ENCODE measurements at regions not wholly inside any gene's neighbourhood (a gene's known extent, or its start where the extent isn't known, plus 50 kb on each side); places are given as distances from the start of the nearest gene placed in this dataset.
"Not testable (repeated sequence)": the region's sequence is repeated elsewhere in the genome, so short reads cannot be mapped to it uniquely, and the experiment has no call there.

DNA sequence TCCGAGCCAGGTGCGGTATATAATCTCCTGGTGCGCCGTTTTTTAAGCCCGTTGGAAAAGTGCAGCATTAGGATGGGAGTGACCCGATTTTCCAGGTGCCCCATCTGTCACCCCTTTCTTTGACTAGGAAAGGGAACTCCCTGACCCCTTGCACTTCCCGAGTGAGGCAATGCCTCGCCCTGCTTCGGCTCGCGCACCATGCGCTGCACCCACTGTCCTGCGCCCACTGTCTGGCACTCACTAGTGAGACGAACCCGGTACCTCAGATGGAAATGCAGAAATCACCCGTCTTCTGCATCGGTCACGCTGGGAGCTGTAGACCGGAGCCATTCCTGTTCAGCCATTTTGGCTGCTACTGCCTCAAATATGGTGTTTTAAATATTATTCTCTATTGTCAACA lies 198.0 kb downstream of the MEIS1 start:
- not testable (repeated sequence) for DNase-seq

GRCh38 chr2:66633631-66634030 lies 198.7 kb downstream of the MEIS1 start:
- DNase-seq, result no peak

DNA sequence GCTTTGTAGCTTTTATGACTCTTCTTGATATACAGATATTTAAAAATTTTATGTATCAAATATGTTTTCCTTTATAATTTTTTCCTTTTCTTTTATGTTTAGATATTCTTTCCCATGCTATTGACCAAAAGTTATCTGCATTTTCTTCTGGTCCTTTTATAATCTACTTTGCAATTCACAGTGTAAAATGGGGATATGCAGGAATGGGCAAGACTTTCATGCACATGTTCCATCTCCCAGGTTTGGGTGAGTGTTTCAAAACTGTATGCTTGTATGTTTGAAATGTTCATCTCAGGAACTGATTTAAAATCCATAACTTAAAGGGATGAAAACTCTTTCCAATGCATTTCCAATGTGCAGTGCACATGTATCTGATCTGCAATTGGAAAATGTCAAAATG lies 199.9 kb downstream of the MEIS1 start:
- no peak for DNase-seq

DNA sequence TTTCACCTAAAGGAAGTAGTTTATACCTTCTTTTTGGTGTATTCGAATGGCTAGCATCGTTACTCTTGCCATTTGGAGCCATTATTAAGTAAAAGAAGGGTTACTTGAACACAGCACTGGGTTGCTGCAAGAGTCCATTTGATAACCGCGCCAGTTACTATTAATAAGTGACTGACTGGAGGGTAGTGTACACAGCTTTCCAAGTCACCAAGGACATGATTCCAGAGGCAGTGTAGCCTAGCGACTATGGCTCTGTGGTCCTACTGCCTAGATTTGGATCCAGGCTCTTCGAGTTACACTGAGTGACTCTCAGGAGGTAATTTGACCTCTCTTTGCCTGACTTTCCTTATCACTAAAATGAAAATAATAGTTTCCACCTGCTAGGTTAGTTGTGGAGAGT lies 206.8 kb downstream of the MEIS1 start:
- no peak for DNase-seq

GRCh38 chr2:66648081-66648480 lies 213.2 kb downstream of the MEIS1 start:
- not testable (repeated sequence) for DNase-seq

DNA sequence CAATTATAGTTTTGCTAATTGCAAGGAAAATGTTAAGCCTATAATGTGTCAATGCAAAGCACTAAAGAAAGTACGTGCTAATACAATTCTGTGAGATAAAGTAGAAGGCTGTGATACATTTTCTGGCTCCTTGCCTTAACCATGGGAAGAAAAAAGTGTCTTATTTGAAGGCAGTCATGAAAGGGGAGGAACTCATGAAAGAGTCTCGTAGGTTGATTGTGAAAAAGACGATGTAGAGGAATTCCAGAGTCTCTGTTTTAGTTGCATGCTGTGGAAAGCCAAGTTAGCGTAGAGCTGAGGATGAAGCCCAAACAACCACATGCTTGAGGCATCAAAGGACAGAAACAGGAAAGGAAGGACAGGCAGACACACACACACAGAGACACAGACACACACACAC lies 214.1 kb downstream of the MEIS1 start:
- DNase-seq, result no peak

- DNase-seq, result no peak
Measured at GRCh38 chr2:66651295-66651694, 216.4 kb downstream of the MEIS1 start.

DNA sequence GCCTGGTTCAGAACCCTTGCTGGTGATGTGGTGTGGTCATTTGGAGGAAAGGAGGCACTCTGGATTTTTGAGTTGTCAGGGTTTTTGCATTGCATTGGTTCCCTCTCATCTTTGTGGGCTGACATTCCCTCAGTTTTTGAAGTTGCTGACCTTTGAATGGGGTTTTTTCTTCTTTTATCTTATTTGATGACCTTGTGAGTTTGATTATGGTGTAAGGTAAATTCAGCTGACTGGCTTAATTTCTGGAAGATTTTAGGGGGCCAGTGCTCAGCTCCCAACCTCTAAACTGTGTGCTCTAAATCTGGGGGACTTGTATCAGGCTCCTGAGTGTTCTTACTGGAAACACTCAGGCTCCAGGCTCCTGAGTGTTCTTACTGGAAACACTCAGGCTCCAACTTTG lies 225.9 kb downstream of the MEIS1 start:
- no peak for DNase-seq

DNA sequence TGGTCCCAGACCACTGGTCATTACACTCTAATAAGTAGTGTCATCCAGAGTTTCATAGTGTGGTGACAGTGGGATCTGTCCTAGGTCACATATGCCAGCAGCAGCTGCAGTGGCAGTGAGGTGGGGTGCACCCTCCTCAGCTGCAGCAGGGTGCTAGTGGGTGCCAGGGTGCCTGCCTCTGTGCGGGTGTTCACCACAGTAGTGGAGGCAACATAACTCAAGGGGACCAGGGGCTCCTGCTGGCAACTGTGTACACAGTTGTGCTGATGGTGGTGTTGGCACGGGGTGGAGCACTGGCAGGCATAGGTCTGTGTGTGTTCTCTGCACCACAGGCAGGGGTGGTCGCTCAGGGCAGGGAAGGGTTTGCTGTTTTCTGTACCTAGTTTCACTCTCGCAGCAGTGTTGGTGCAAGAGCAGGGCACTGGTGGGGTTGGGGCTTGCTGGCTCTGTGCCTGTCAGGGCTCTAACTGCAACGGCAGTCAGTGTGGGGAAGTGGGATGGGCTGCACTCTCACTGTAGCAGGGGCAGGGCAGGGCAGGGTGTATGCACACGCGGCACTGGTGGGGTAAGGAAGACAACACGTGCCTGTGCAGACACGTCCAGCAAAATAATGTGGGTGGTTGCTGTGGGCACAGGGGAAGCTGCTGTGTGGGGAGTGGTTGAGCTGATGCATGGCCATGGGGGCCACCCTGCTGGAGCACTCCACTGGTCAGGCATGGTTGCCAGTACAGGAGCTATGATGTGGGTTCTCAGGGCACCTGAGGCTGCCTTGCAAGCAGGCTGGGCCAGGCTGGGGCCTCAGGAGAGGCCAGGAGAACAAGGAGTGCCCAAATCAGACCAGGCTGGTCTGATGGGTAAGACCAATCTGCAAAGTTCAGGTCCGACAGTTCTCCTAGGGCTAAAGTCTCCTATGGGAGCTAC lies 226.6 kb downstream of the MEIS1 start:
- no peak for DNase-seq

DNA sequence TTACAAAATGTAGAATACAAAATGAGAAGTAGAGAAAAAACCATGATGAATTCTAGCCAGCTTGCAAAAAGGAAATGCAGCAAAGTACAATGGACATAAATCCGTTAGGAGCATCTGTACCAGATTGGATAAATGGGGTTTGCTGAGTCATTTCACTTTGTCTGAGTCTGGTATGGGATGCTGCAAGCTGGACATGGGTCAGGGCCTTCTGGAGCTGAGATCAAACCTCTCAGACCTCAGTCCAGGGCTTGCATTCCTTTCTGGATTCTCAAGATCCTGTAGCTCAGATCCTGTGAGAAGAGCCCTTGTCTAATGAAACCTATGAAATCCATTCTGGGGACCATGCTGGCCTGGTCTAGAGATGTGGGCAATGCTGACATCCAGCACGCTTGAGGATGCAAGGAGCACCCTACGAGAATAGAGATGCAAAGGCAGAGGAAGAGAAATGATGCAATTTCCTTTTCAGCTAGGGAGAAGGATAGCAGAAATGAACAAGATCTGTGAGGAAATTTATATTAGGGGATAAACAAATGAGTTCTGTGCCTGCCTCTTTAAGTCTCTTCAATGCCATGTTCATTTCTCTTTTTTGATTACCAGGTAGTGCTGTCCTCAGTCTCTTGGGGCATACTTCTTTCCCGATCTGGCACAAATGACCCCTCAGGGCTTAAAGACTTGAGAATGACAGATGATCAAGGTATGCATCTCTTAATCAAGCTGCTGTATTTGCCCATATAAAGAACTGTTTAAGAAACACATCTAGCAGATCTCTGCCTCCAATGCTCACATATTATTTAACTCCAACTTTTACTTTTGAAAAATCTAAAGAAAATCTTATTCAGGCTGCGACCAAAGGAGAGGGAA lies 230.4 kb downstream of the MEIS1 start:
- DNase-seq, result no peak

GRCh38 chr2:66667301-66667700 lies 232.4 kb downstream of the MEIS1 start:
- DNase-seq, result no peak

- no peak for DNase-seq
Measured at GRCh38 chr2:66673286-66673685, 238.4 kb downstream of the MEIS1 start.

DNA sequence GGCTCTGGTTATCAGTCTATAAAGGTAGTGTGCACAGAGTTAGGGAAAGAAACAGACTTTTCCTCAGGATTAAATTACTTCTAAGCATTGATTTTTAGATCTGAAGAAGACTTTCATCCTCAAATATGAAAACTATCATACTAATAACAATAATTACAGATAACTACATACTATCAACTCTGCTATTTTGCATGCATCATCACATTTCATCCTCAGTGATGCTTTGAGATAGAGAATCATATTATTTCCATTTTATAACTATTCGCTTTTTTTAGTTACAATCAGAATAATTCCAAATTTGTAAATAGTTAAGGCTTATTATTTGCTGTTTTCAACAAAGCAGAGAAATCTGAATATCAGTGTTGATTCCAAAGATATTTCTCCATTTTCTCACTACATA lies 239.2 kb downstream of the MEIS1 start:
- no peak for DNase-seq

DNA sequence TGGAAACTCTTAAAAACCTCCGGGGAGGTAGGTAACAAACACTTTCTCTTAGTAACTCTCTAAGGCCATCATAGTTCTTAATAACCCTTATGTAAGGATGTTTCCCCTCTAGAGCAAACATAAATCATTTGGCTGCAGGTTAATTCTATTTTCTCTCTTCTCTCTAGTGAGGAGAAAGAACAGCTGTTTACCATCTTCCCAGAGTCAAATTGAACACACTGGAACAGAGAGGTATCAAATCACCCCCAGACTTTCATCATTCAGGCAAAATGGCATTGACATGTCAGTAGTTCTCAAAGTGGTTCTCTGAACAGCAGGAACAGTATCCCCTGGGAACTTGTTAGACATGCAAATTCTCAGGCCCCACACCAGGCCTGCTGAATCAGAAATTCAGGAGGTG lies 240.7 kb downstream of the MEIS1 start:
- DNase-seq, result no peak

- no peak for DNase-seq
Measured at GRCh38 chr2:66679442-66679841, 244.5 kb downstream of the MEIS1 start.

- no peak for DNase-seq
Measured at GRCh38 chr2:66682476-66682875, 247.6 kb downstream of the MEIS1 start.

GRCh38 chr2:66683064-66683463 lies 248.1 kb downstream of the MEIS1 start:
- no peak for DNase-seq

DNA sequence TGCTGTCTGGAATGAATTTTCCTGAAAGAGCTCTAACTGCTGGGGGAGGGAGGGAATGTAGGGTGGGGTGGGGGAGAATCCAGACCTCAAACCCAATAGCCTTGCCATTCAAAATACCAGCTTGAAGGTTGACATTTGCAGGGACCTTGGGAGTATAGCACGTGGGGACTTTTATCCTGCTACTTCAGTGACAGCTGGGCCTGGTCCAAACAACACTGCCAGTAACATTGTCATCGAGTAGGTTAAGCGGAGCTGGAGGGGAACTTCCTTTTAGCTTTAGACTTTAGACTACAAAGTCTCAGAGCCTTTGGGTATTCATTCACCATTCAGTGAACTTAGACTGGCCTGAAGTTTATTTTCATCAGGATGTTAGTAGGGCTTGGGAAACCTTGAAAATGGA lies 248.7 kb downstream of the MEIS1 start:
- no peak for DNase-seq

DNA sequence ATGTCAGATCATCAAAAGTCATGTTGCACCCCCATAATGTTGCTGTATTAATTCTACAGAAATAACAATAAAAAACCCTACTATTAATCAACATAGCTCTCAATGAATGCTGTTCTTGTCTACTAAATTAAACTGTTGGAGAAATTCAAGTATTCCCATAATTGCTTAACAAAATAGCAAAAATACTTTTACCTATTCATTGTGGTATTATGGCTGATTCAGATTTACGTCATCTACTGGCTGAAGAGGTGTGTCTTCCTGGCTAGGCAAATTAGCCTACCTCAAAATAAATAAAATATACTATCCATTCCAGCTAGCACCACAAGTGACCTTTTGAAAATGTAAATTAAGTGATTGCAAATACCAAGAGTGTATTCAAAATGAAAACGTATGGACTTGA lies 249.4 kb downstream of the MEIS1 start:
- DNase-seq, result no peak

- no peak for DNase-seq
Measured at GRCh38 chr2:66686755-66687154, 251.8 kb downstream of the MEIS1 start.

DNA sequence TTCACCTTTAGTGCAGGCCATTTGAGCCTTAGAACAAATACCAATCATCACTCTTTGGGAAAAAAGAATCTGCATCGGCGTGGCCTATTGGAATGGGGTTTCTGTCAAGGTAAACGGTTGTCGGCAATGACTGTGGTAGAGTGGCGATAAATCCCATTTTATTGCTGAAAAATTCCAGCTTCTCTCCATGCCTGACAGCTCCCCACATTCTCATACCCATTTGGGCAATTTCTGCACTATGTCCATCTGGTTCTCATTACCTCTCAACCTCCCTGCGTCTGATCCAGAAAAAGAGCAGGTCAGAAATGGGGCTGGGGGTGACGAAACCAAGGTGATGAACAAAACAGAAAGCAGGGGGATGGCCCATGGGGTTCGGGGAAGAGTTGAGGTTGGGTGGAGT lies 254.0 kb downstream of the MEIS1 start:
- DNase-seq, result no peak

- DNase-seq, result no peak
Measured at GRCh38 chr2:66689456-66690051, 254.6 kb downstream of the MEIS1 start.

Measured in nucleus accumbens (tissue), 56 donors.